H1 (cell line): ENCODE measurements at regions not wholly inside any gene's neighbourhood (a gene's known extent, or its start where the extent isn't known, plus 50 kb on each side); places are given as distances from the start of the nearest gene placed in this dataset.
"Not testable (repeated sequence)": the region's sequence is repeated elsewhere in the genome, so short reads cannot be mapped to it uniquely, and the experiment has no call there.

Experiments used
- CTCF ChIA-PET: fragments of 300-600 bp; sonication (Branson Sonifier 250); formaldehyde crosslinking; loops from one replicate; lab custom pipeline; 2021; ENCODE audit not compliant: partially characterized antibody; lab: Charles Lee
- POLR2A ChIA-PET: fragments of 300-600 bp; sonication (Branson Sonifier 250); formaldehyde crosslinking; loops from one replicate; lab custom pipeline; 2021; ENCODE audit warnings: inconsistent platforms; ENCODE audit not compliant: partially characterized antibody; lab: Charles Lee
- DNase-seq, 2 experiments: peaks; one replicate each; pipeline versions ENCODE4 v3.0.0 to v3.0.0-alpha.2; 2010 to 2022; ENCODE audit warnings: low spot score in 2 of 2, low read depth in 1 of 2, mixed read lengths in 1 of 2
- FAIRE-seq: peaks from 2 replicates; lab custom pipeline; 2011; peaks lifted over from hg19 to GRCh38; lab: Jason Lieb, UNC
- H2AFZ ChIP-seq: 2 replicates; pipeline ENCODE4 v1.8.1; 2012; ENCODE audit warnings: low read length, inconsistent platforms
- H2AK5ac ChIP-seq: 2 replicates; pipeline ENCODE4 v1.6.1; 2013; ENCODE audit warnings: low read depth, low read length
- H2BK120ac ChIP-seq: replicated peaks from 2 replicates; pipeline ENCODE3; 2013; ENCODE audit warnings: low read depth, low read length, inconsistent platforms
- H2BK12ac ChIP-seq: 2 replicates; pipeline ENCODE4 v1.6.1; 2013; ENCODE audit warnings: low read depth, low read length
- H2BK15ac ChIP-seq: 2 replicates; pipeline ENCODE4 v1.6.1; 2013; ENCODE audit warnings: low read length
- H2BK20ac ChIP-seq: 2 replicates; pipeline ENCODE4 v1.6.1; 2013; ENCODE audit warnings: low read length
- H2BK5ac ChIP-seq: 2 replicates; pipeline ENCODE4 v1.6.1; 2013; ENCODE audit warnings: low read depth, low read length
- H3K14ac ChIP-seq: 2 replicates; pipeline ENCODE4 v1.6.1; 2013; ENCODE audit warnings: inconsistent platforms; ENCODE audit not compliant: insufficient read length
- H3K18ac ChIP-seq: 2 replicates; pipeline ENCODE4 v1.6.1; 2013; ENCODE audit warnings: low read length; ENCODE audit errors: extremely low read depth
- H3K23ac ChIP-seq: 2 replicates; pipeline ENCODE4 v1.6.1; 2013; ENCODE audit warnings: inconsistent platforms; ENCODE audit not compliant: insufficient read length
- H3K23me2 ChIP-seq: 2 replicates; pipeline ENCODE4 v1.6.1; 2013; ENCODE audit warnings: low read depth, low read length
- H3K27ac ChIP-seq: 2 replicates; pipeline ENCODE4 v1.6.1; 2011; ENCODE audit warnings: low read depth, low read length, inconsistent platforms
- H3K27me3 ChIP-seq, 4 experiments: replicated peaks in 1 of 4; 1 replicate in 1 of 4; 2 replicates in 3 of 4; pipeline versions ENCODE4 v1.6.1 to v1.8.1; 2011 to 2013; ENCODE audit warnings: low read length in 3 of 4, mild to moderate bottlenecking in 3 of 4, inconsistent platforms in 2 of 4, mixed read lengths in 2 of 4, moderate library complexity in 1 of 4; ENCODE audit not compliant: control insufficient read depth in 3 of 4, insufficient read depth in 3 of 4; ENCODE audit errors: extremely low read depth in 1 of 4
- H3K36me3 ChIP-seq, 4 experiments: 2 replicates each; pipeline versions ENCODE4 v1.6.1 to v1.8.1; 2011 to 2013; ENCODE audit warnings: mild to moderate bottlenecking in 4 of 4, low read length in 3 of 4, moderate library complexity in 2 of 4, control low read depth in 1 of 4, inconsistent platforms in 1 of 4; ENCODE audit not compliant: insufficient read depth in 4 of 4, control insufficient read depth in 2 of 4
- H3K4ac ChIP-seq: replicated peaks from 2 replicates; pipeline ENCODE3; 2013; ENCODE audit warnings: low read length, low read depth, mixed read lengths, inconsistent platforms; ENCODE audit not compliant: insufficient read length
- H3K4me1 ChIP-seq, 4 experiments: replicated peaks in 1 of 4; 1 replicate in 1 of 4; 2 replicates in 3 of 4; pipeline versions ENCODE4 v1.6.1 to v1.8.1; 2011 to 2013; ENCODE audit warnings: low read length in 3 of 4, inconsistent platforms in 2 of 4, mixed read lengths in 1 of 4; ENCODE audit not compliant: insufficient read depth in 4 of 4, control insufficient read depth in 3 of 4
- H3K4me2 ChIP-seq, 2 experiments: 2 replicates each; pipeline versions ENCODE4 v1.6.1 to v1.8.1; 2011 to 2013; ENCODE audit warnings: low read depth in 2 of 2, low read length in 2 of 2, control low read depth in 1 of 2, inconsistent platforms in 1 of 2, mild to moderate bottlenecking in 1 of 2; ENCODE audit not compliant: insufficient read depth in 1 of 2
- H3K4me3 ChIP-seq, 4 experiments: fragments of 200-600, 300-600 bp in 1 of 4; sonication (generic), shearing (Covaris generic), sonication (Bioruptor Twin) in 1 of 4; 2 replicates each; pipeline versions ENCODE4 v1.5.1 to v1.8.1; 2011 to 2016; ENCODE audit warnings: low read length in 4 of 4, low read depth in 3 of 4, control low read depth in 2 of 4, inconsistent platforms in 2 of 4, mild to moderate bottlenecking in 2 of 4, mixed read lengths in 1 of 4, moderate library complexity in 1 of 4; ENCODE audit not compliant: insufficient read depth in 2 of 4; ENCODE audit errors: extremely low read depth in 1 of 4
- H3K56ac ChIP-seq: replicated peaks from 2 replicates; pipeline ENCODE3; 2013; ENCODE audit warnings: low read depth, mild to moderate bottlenecking, mixed read lengths, low read length, inconsistent platforms; ENCODE audit not compliant: insufficient read length
- H3K79me1 ChIP-seq: 2 replicates; pipeline ENCODE4 v1.6.1; 2013; ENCODE audit warnings: low read depth, low read length, control low read depth
- H3K79me2 ChIP-seq, 2 experiments: 2 replicates each; pipeline versions ENCODE4 v1.6.1 to v1.8.1; 2012 to 2013; ENCODE audit warnings: low read length in 2 of 2, mild to moderate bottlenecking in 2 of 2, inconsistent platforms in 1 of 2; ENCODE audit not compliant: insufficient read depth in 2 of 2, control insufficient read depth in 1 of 2
- H3K9ac ChIP-seq, 4 experiments: replicated peaks in 1 of 4; 1 replicate in 1 of 4; 2 replicates in 3 of 4; pipeline versions ENCODE4 v1.6.1 to v1.8.1; 2011 to 2013; ENCODE audit warnings: low read depth in 3 of 4, low read length in 3 of 4, control low read depth in 2 of 4, mild to moderate bottlenecking in 2 of 4, moderate library complexity in 2 of 4, inconsistent platforms in 1 of 4; ENCODE audit errors: extremely low read depth in 1 of 4
- H3K9me3 ChIP-seq, 2 experiments: 2 replicates each; pipeline versions ENCODE4 v1.6.1 to v1.8.1; 2012 to 2013; ENCODE audit warnings: mild to moderate bottlenecking in 2 of 2, moderate library complexity in 2 of 2, control low read depth in 1 of 2, inconsistent platforms in 1 of 2, low read depth in 1 of 2, low read length in 1 of 2, mixed read lengths in 1 of 2; ENCODE audit not compliant: insufficient read depth in 2 of 2
- H4K20me1 ChIP-seq, 2 experiments: replicated peaks in 1 of 2; 2 replicates each; pipeline versions ENCODE3 to v1.8.1; 2011 to 2013; ENCODE audit warnings: inconsistent platforms in 2 of 2, low read length in 2 of 2, mild to moderate bottlenecking in 1 of 2; ENCODE audit not compliant: insufficient read depth in 2 of 2, control insufficient read depth in 1 of 2
- H4K5ac ChIP-seq: 2 replicates; pipeline ENCODE4 v1.6.1; 2013; ENCODE audit warnings: low read length, low read depth, mixed read lengths, inconsistent platforms; ENCODE audit not compliant: insufficient read length
- H4K8ac ChIP-seq: 2 replicates; pipeline ENCODE4 v1.8.0; 2013; ENCODE audit warnings: mild to moderate bottlenecking, moderate library complexity, low read length, inconsistent platforms; ENCODE audit not compliant: insufficient read depth; ENCODE audit errors: extremely low read depth
- H4K91ac ChIP-seq: replicated peaks from 2 replicates; pipeline ENCODE3; 2013; ENCODE audit warnings: low read length, mixed read lengths, inconsistent platforms; ENCODE audit not compliant: insufficient read length
- WGBS, 2 experiments: shearing (Covaris generic) in 1 of 2; methylation state at CpG; one replicate each; pipeline versions ENCODE4 v1.1.6 to v1.1.7; 2013 to 2015; ENCODE audit warnings: low lambda C conversion rate in 2 of 2, mixed read lengths in 2 of 2, inconsistent platforms in 1 of 2, low coverage in 1 of 2, missing lambda C conversion rate in 1 of 2; ENCODE audit not compliant: insufficient replicate concordance in 2 of 2, insufficient coverage in 1 of 2, insufficient read length in 1 of 2; ENCODE audit errors: extremely low coverage in 1 of 2, missing lambda C conversion rate in 1 of 2; 5-methylcytosine and 5-hydroxymethylcytosine counted together

GRCh38 chr15:22201993-22202659 is 121.8 kb downstream of the OR4M2 start:
- H4K8ac ChIP-seq, FAIRE-seq, H2BK120ac ChIP-seq, H4K91ac ChIP-seq, H3K14ac ChIP-seq, H3K18ac ChIP-seq, H3K36me3 ChIP-seq, H3K9ac ChIP-seq, H2AK5ac ChIP-seq, CTCF ChIA-PET, H4K5ac ChIP-seq, H3K56ac ChIP-seq, H3K23ac ChIP-seq, H3K27ac ChIP-seq, H3K9me3 ChIP-seq, H2BK12ac ChIP-seq, H2AFZ ChIP-seq, DNase-seq, H3K4me2 ChIP-seq, H2BK15ac ChIP-seq, H3K4me1 ChIP-seq, H2BK5ac ChIP-seq, H3K79me2 ChIP-seq, H3K79me1 ChIP-seq, H3K4me3 ChIP-seq, H3K23me2 ChIP-seq, H4K20me1 ChIP-seq, H2BK20ac ChIP-seq, H3K27me3 ChIP-seq, POLR2A ChIA-PET, H3K4ac ChIP-seq: not testable (repeated sequence)
- WGBS, 2 experiments = no CpG with 5 or more reads among the region's 3 CpGs

GRCh38 chr15:22203208-22203607 is 122.9 kb downstream of the OR4M2 start:
- H3K4me3 ChIP-seq, H3K14ac ChIP-seq, H3K9me3 ChIP-seq, H4K5ac ChIP-seq, H3K18ac ChIP-seq, FAIRE-seq, H4K8ac ChIP-seq, H2AK5ac ChIP-seq, H2BK5ac ChIP-seq, H3K4me1 ChIP-seq, H3K27ac ChIP-seq, H2AFZ ChIP-seq, H3K4ac ChIP-seq, POLR2A ChIA-PET, H3K4me2 ChIP-seq, DNase-seq, H3K79me2 ChIP-seq, H3K23ac ChIP-seq, H4K91ac ChIP-seq, H3K79me1 ChIP-seq, H2BK12ac ChIP-seq, H2BK20ac ChIP-seq, H3K36me3 ChIP-seq, H3K23me2 ChIP-seq, H3K56ac ChIP-seq, H2BK120ac ChIP-seq, H2BK15ac ChIP-seq, H4K20me1 ChIP-seq, CTCF ChIA-PET, H3K27me3 ChIP-seq, H3K9ac ChIP-seq: not testable (repeated sequence)
- no CpG with 5 or more reads among the region's 5 CpGs for WGBS, 2 experiments
